ENCODE measurements at regions not wholly inside any gene's neighbourhood (a gene's known extent, or its start where the extent isn't known, plus 50 kb on each side); places are given as distances from the start of the nearest gene placed in this dataset.

GRCh38 chr6:137763886-137764285 is 103.2 kb upstream of the TNFAIP3 start:
- no peak for DNase-seq

- no peak for DNase-seq
These were observed 102.6 kb upstream of the TNFAIP3 start for GRCh38 chr6:137764464-137764863.

- no peak for DNase-seq
These were observed 102.0 kb upstream of the TNFAIP3 start for GRCh38 chr6:137765059-137765458.

- DNase-seq = no peak
These were observed 100.3 kb upstream of the TNFAIP3 start for GRCh38 chr6:137766596-137767370.

- DNase-seq = no peak
These were observed 99.6 kb upstream of the TNFAIP3 start for GRCh38 chr6:137767465-137767864.

GRCh38 chr6:137767911-137768690 is 99.0 kb upstream of the TNFAIP3 start:
- DNase-seq = no peak

GRCh38 chr6:137768935-137769334 is 98.1 kb upstream of the TNFAIP3 start:
- no peak for DNase-seq

GRCh38 chr6:137769797-137770362 is 97.2 kb upstream of the TNFAIP3 start:
- no peak for DNase-seq

GRCh38 chr6:137772541-137773250 is 94.4 kb upstream of the TNFAIP3 start:
- DNase-seq = no peak

- DNase-seq = no peak
These were observed 91.8 kb upstream of the TNFAIP3 start for GRCh38 chr6:137775227-137775626.

- DNase-seq = no peak
These were observed 91.3 kb upstream of the TNFAIP3 start for GRCh38 chr6:137775720-137776119.

- no peak for DNase-seq
These were observed 90.8 kb upstream of the TNFAIP3 start for GRCh38 chr6:137776256-137776655.

GRCh38 chr6:137776786-137777686 is 90.0 kb upstream of the TNFAIP3 start:
- DNase-seq = no peak

- DNase-seq = no peak
These were observed 89.4 kb upstream of the TNFAIP3 start for GRCh38 chr6:137777687-137778075.

- DNase-seq = no peak
These were observed 87.1 kb upstream of the TNFAIP3 start for GRCh38 chr6:137779982-137780381.

- no peak for DNase-seq
These were observed 86.5 kb upstream of the TNFAIP3 start for GRCh38 chr6:137780447-137781034.

- DNase-seq = no peak
These were observed 85.4 kb upstream of the TNFAIP3 start for GRCh38 chr6:137781639-137782038.

GRCh38 chr6:137782166-137783039 is 84.7 kb upstream of the TNFAIP3 start:
- DNase-seq = no peak

- no peak for DNase-seq
These were observed 83.3 kb upstream of the TNFAIP3 start for GRCh38 chr6:137783710-137784109.

- no peak for DNase-seq
These were observed 82.5 kb upstream of the TNFAIP3 start for GRCh38 chr6:137784583-137784982.

- DNase-seq = no peak
These were observed 80.0 kb upstream of the TNFAIP3 start for GRCh38 chr6:137787016-137787415.

Measured in stimulated activated CD4-positive, alpha-beta T cell treated with anti-CD3 and anti-CD28 coated beads, Interleukin-1b, Interleukin-23, amount 100 ng/mL, for 48 hours (primary cell).